Left ventricle myocardium superior (tissue), 1 donor: ENCODE measurements at regions not wholly inside any gene's neighbourhood (a gene's known extent, or its start where the extent isn't known, plus 50 kb on each side); places are given as distances from the start of the nearest gene placed in this dataset.
"Not testable (repeated sequence)": the region's sequence is repeated elsewhere in the genome, so short reads cannot be mapped to it uniquely, and the experiment has no call there.

Source experiments
- ATAC-seq: fragments of 200-7000 bp; cut with Tn5 transposase; one replicate; pipeline ENCODE4 v1.9.1; 2020; ENCODE audit warnings: mild to moderate bottlenecking, moderate library complexity
- DNase-seq: peaks from one replicate; pipeline ENCODE4 v3.0.0-alpha.2; 2020
- intact Hi-C: fragments of 100-400 bp; cut with micrococcal nuclease; formaldehyde crosslinking; loops from one replicate; pipeline ENCODE4 v1.11.0; 2022
- donor health status: DM: no; HTN: yes; CAD: no; lungs with severe emphysema.

- ATAC-seq (peak; percentile 33), DNase-seq (no peak)
- intact Hi-C loops, result no loop called here
Observed at GRCh38 chr14:89489761-89490437, 72.9 kb upstream of the FOXN3 start.

- intact Hi-C loops, result no loop called here
- DNase-seq (no peak), ATAC-seq (peak; percentile 41)
Observed at GRCh38 chr14:89486961-89487360, 69.9 kb upstream of the FOXN3 start.

- intact Hi-C loops, result no loop called here
- no peak for DNase-seq
- ATAC-seq, result peak; percentile 50
Observed at GRCh38 chr14:89486505-89486904, 69.5 kb upstream of the FOXN3 start.

- DNase-seq (no peak), ATAC-seq (no peak)
- intact Hi-C loops, result no loop called here
Observed at GRCh38 chr14:89485264-89485663, 68.2 kb upstream of the FOXN3 start.

- ATAC-seq (peak; percentile 12), DNase-seq (no peak)
- intact Hi-C loops, result no loop called here
Observed at GRCh38 chr14:89484051-89484844, 67.2 kb upstream of the FOXN3 start.

- intact Hi-C loops, result no loop called here
- ATAC-seq (peak; percentile 86), DNase-seq (peak; percentile 65)
Observed at GRCh38 chr14:89481196-89481595, 64.2 kb upstream of the FOXN3 start.

GRCh38 chr14:89480278-89480677 is 63.2 kb upstream of the FOXN3 start:
- no peak for DNase-seq
- no peak for ATAC-seq
- intact Hi-C loops, result no loop called here

GRCh38 chr14:89479802-89480201 is 62.8 kb upstream of the FOXN3 start:
- DNase-seq (no peak), ATAC-seq (no peak)
- intact Hi-C loops, result no loop called here

- peak; percentile 58 for ATAC-seq
- intact Hi-C loops, result no loop called here
- DNase-seq, result no peak
Observed at GRCh38 chr14:89477391-89477790, 60.4 kb upstream of the FOXN3 start.

GRCh38 chr14:89476354-89476896 is 59.4 kb upstream of the FOXN3 start:
- ATAC-seq, result no peak
- intact Hi-C loops, result no loop called here
- DNase-seq, result no peak

GRCh38 chr14:89474464-89474863 is 57.4 kb upstream of the FOXN3 start:
- no peak for DNase-seq
- intact Hi-C loops, result no loop called here
- ATAC-seq, result no peak

- ATAC-seq (no peak), DNase-seq (no peak)
- intact Hi-C loops, result no loop called here
Observed at GRCh38 chr14:89473989-89474388, 57.0 kb upstream of the FOXN3 start.

GRCh38 chr14:89473569-89473968 is 56.5 kb upstream of the FOXN3 start:
- peak; percentile 44 for ATAC-seq
- intact Hi-C loops, result no loop called here
- no peak for DNase-seq

GRCh38 chr14:89470401-89470800 is 53.4 kb upstream of the FOXN3 start:
- no peak for ATAC-seq
- DNase-seq, result no peak
- intact Hi-C loops, result no loop called here

GRCh38 chr14:89469210-89470198 is 52.5 kb upstream of the FOXN3 start:
- no peak for DNase-seq
- intact Hi-C loops, result no loop called here
- ATAC-seq, result peak; percentile 61

- intact Hi-C loops, result no loop called here
- ATAC-seq, result no peak
Observed at GRCh38 chr14:89468566-89468965, 51.5 kb upstream of the FOXN3 start.

GRCh38 chr14:89468030-89468429 is 51.0 kb upstream of the FOXN3 start:
- DNase-seq, intact Hi-C loops, ATAC-seq: not testable (repeated sequence)

More at GRCh38 chr14:89468566-89468965, 51.5 kb upstream of the FOXN3 start:
- no peak for DNase-seq

GRCh38 chr14:89466944-89467343 is 49.9 kb upstream of the FOXN3 start:
- ATAC-seq, result peak; percentile 79
- intact Hi-C loops, result no loop called here
- DNase-seq, result peak; percentile 50
